WTC11 (cell line): ENCODE measurements at regions not wholly inside any gene's neighbourhood (a gene's known extent, or its start where the extent isn't known, plus 50 kb on each side); places are given as distances from the start of the nearest gene placed in this dataset.

Experiments
- ATAC-seq: fragments of 200-7000 bp; cut with Tn5 transposase; 2 replicates; pipeline ENCODE4 v1.10.0; 2021; ENCODE audit warnings: mild to moderate bottlenecking, moderate library complexity
- CTCF ChIA-PET: fragments of 300-600 bp; sonication (Branson Sonifier 250); formaldehyde crosslinking; loops from one replicate; lab custom pipeline; 2021; ENCODE audit warnings: antibody characterized with exemption; lab: Charles Lee
- POLR2A ChIA-PET: fragments of 350-600 bp; sonication (Branson Sonifier 250); formaldehyde crosslinking; loops from one replicate; lab custom pipeline; 2021; ENCODE audit warnings: antibody characterized with exemption; lab: Charles Lee
- DNase-seq: peaks from one replicate; pipeline ENCODE4 v3.0.0; 2021; ENCODE audit warnings: low spot score
- H3K27ac Mint-ChIP-seq: 2 replicates; pipeline ENCODE4 v1.8.0; 2021; ENCODE audit warnings: mixed read lengths
- H3K27me3 Mint-ChIP-seq: 2 replicates; pipeline ENCODE4 v1.8.0; 2021; ENCODE audit warnings: low read depth, mild to moderate bottlenecking, moderate library complexity, mixed read lengths
- H3K36me3 Mint-ChIP-seq: 2 replicates; pipeline ENCODE4 v1.8.0; 2021; ENCODE audit warnings: mixed read lengths
- H3K4me1 Mint-ChIP-seq: 2 replicates; pipeline ENCODE4 v1.8.0; 2022; ENCODE audit warnings: mixed read lengths
- H3K4me3 Mint-ChIP-seq: 2 replicates; pipeline ENCODE4 v1.8.0; 2021; ENCODE audit warnings: mild to moderate bottlenecking, moderate library complexity, mixed read lengths
- H3K9me3 Mint-ChIP-seq: 2 replicates; pipeline ENCODE4 v1.8.0; 2021; ENCODE audit warnings: mixed read lengths
- AR ChIP-seq: fragments of 250-450 bp; sonication (Bioruptor Pico); IDR thresholded peaks from 2 replicates; pipeline ENCODE4 v1.9.0; 2021; ENCODE audit warnings: mild to moderate bottlenecking
- ATF1 ChIP-seq: sonication (generic); formaldehyde crosslinking; IDR thresholded peaks from 2 replicates; pipeline ENCODE4 v1.8.1; 2023; ENCODE audit warnings: mild to moderate bottlenecking, moderate library complexity, missing genetic modification reagents
- ATF3 ChIP-seq: sonication (generic); formaldehyde crosslinking; conservative IDR thresholded peaks from 2 replicates; pipeline ENCODE4 v1.8.1; 2022; ENCODE audit warnings: mild to moderate bottlenecking, missing genetic modification reagents
- CBFB ChIP-seq: sonication (generic); formaldehyde crosslinking; IDR thresholded peaks from 2 replicates; pipeline ENCODE4 v1.8.1; 2022; ENCODE audit warnings: mild to moderate bottlenecking, low read depth, missing genetic modification reagents
- E2F5 ChIP-seq: sonication (generic); formaldehyde crosslinking; IDR thresholded peaks from 2 replicates; pipeline ENCODE4 v1.8.1; 2022; ENCODE audit warnings: mild to moderate bottlenecking, moderate library complexity, missing genetic modification reagents
- ESRRA ChIP-seq: sonication (generic); formaldehyde crosslinking; IDR thresholded peaks from 2 replicates; pipeline ENCODE4 v1.8.1; 2022; ENCODE audit warnings: mild to moderate bottlenecking, missing genetic modification reagents, borderline replicate concordance
- FOXJ3 ChIP-seq: sonication (generic); formaldehyde crosslinking; IDR thresholded peaks from 2 replicates; pipeline ENCODE4 v1.9.0; 2021; ENCODE audit warnings: missing genetic modification reagents, mild to moderate bottlenecking, borderline replicate concordance
- GRHL2 ChIP-seq: fragments of 250-450 bp; sonication (Bioruptor Pico); IDR thresholded peaks from 2 replicates; pipeline ENCODE4 v1.8.0; 2022; ENCODE audit warnings: mild to moderate bottlenecking, moderate library complexity; ENCODE audit not compliant: insufficient replicate concordance, severe bottlenecking
- GTF2I ChIP-seq: fragments of 250-450 bp; sonication (Bioruptor Pico); conservative IDR thresholded peaks from 2 replicates; pipeline ENCODE4 v1.4.0; 2021; ENCODE audit warnings: mild to moderate bottlenecking
- JUN ChIP-seq: sonication (generic); formaldehyde crosslinking; IDR thresholded peaks from 2 replicates; pipeline ENCODE4 v1.8.0; 2023; ENCODE audit warnings: mild to moderate bottlenecking, missing genetic modification reagents
- NFYB ChIP-seq: sonication (generic); formaldehyde crosslinking; conservative IDR thresholded peaks from 2 replicates; pipeline ENCODE4 v1.8.0; 2022; ENCODE audit warnings: low read depth, missing genetic modification reagents
- NR1H2 ChIP-seq: sonication (generic); formaldehyde crosslinking; IDR thresholded peaks from 2 replicates; pipeline ENCODE4 v1.9.0; 2021; ENCODE audit warnings: mild to moderate bottlenecking, moderate library complexity, missing genetic modification reagents
- NR3C1 ChIP-seq: sonication (generic); formaldehyde crosslinking; conservative IDR thresholded peaks from 2 replicates; pipeline ENCODE4 v1.8.1; 2023; ENCODE audit warnings: low read depth, mild to moderate bottlenecking, missing genetic modification reagents
- RELA ChIP-seq: sonication (generic); formaldehyde crosslinking; IDR thresholded peaks from 2 replicates; pipeline ENCODE4 v1.8.1; 2022; ENCODE audit warnings: missing genetic modification reagents, mild to moderate bottlenecking, borderline replicate concordance
- RORB ChIP-seq: fragments of 250-450 bp; sonication (Bioruptor Pico); IDR thresholded peaks from 2 replicates; pipeline ENCODE4 v1.9.0; 2021; ENCODE audit warnings: mild to moderate bottlenecking
- SMAD3 ChIP-seq: sonication (generic); formaldehyde crosslinking; IDR thresholded peaks from 2 replicates; pipeline ENCODE4 v1.8.0; 2022; ENCODE audit warnings: missing genetic modification reagents, mild to moderate bottlenecking, borderline replicate concordance
- USF2 ChIP-seq: sonication (generic); formaldehyde crosslinking; IDR thresholded peaks from 2 replicates; pipeline ENCODE4 v1.8.1; 2023; ENCODE audit warnings: mild to moderate bottlenecking, missing genetic modification reagents, moderate library complexity
- ZNF317 ChIP-seq: sonication (generic); formaldehyde crosslinking; IDR thresholded peaks from 2 replicates; pipeline ENCODE4 v1.8.1; 2023; ENCODE audit warnings: low read depth, mild to moderate bottlenecking, moderate library complexity, missing genetic modification reagents, borderline replicate concordance
- ZNF423 ChIP-seq: fragments of 250-450 bp; sonication (Bioruptor Pico); IDR thresholded peaks from 2 replicates; pipeline ENCODE4 v2.1.2; 2022; ENCODE audit warnings: mild to moderate bottlenecking, moderate library complexity
- ZNF512 ChIP-seq: sonication (generic); formaldehyde crosslinking; IDR thresholded peaks from 2 replicates; pipeline ENCODE4 v1.8.1; 2022; ENCODE audit warnings: missing genetic modification reagents, borderline replicate concordance

GRCh38 chr2:240295256-240296103 is 140.0 kb upstream of the GPC1 start (continued):
- TF ChIP-seq AR (CRISPR knock-in tag) (no peak), ESRRA (CRISPR knock-in tag) (no peak), ATF1 (no peak), GRHL2 (CRISPR knock-in tag) (no peak), ZNF512 (CRISPR knock-in tag) (no peak), RORB (CRISPR knock-in tag) (no peak), JUN (CRISPR knock-in tag) (no peak), SMAD3 (CRISPR knock-in tag) (no peak), NFYB (CRISPR knock-in tag) (no peak), GTF2I (CRISPR knock-in tag) (no peak)

GRCh38 chr2:240296104-240296406 is 139.4 kb upstream of the GPC1 start:
- Mint-ChIP-seq H3K9me3 (no peaks in the 10 kb centered on the region), H3K27ac (no peak overlapping the region; the same call in 1 of the 2 replicates), H3K27me3 (no peaks in the 10 kb centered on the region), H3K36me3 (no peaks in the 10 kb centered on the region), H3K4me1 (peaks cover 20% of the 10 kb centered on the region), H3K4me3 (no peak overlapping the region)
- DNase-seq (no peak), ATAC-seq (no peak)
- ChIA-PET POLR2A (no interaction called here), CTCF (interaction anchor here (0.8 kb wide), 1 partner anchor 63 kb away, joined by 3 read pairs; no protein-coding TSS in a partner anchor)
- TF ChIP-seq RELA (CRISPR knock-in tag) (no peak), ATF3 (no peak), E2F5 (CRISPR knock-in tag) (no peak), NR3C1 (no peak), USF2 (no peak), RORB (CRISPR knock-in tag) (no peak), ZNF512 (CRISPR knock-in tag) (no peak), FOXJ3 (CRISPR knock-in tag) (no peak), ZNF317 (CRISPR knock-in tag) (no peak), CBFB (no peak), ZNF423 (no peak), NR1H2 (no peak)
